GM12873 (cell line): ENCODE measurements at regions not wholly inside any gene's neighbourhood (a gene's known extent, or its start where the extent isn't known, plus 50 kb on each side); places are given as distances from the start of the nearest gene placed in this dataset.

ENCODE experiments used
- TF ChIP-seq, protein P1 (sequence below): IDR thresholded peaks from 2 replicates; pipeline ENCODE4 v1.5.1; 2012; ENCODE audit warnings: low read depth, mild to moderate bottlenecking, moderate library complexity, low read length, control low read depth; ENCODE audit not compliant: insufficient read depth; ENCODE audit errors: missing control alignments

DNA sequence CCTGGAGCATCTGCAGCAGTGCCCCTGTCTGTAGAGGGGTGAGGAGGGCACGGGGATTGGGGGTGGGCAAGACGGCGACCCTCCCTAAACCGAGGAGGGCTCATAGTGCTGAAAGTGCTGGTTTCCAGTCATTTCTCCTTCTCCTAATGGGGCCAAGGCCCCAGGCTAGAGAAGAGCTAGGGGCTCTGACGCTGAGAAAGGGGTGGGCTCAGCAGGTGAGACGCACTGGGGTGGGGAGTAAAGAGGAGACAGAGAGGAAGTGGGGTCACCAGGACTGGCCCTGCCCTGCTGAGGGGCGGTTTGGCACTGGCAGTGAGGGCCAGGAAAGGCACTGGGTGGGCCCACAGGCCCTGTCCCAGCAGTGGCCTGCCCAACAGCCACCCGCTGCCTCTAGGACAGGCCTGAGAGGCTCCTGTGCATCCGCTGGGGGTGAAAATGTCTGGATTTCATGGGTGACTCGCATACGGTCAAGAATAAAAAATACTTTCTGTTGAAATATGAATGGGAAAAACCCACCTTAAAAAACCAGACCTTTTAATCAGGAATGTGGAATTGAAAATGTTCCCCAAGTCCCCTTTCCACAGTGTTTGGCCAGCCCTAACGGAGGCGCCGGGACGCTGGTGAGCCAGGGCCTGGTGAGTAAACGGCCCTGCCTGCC lies 122.4 kb upstream of the SMURF2 start:
- TF ChIP-seq, protein P1, sequence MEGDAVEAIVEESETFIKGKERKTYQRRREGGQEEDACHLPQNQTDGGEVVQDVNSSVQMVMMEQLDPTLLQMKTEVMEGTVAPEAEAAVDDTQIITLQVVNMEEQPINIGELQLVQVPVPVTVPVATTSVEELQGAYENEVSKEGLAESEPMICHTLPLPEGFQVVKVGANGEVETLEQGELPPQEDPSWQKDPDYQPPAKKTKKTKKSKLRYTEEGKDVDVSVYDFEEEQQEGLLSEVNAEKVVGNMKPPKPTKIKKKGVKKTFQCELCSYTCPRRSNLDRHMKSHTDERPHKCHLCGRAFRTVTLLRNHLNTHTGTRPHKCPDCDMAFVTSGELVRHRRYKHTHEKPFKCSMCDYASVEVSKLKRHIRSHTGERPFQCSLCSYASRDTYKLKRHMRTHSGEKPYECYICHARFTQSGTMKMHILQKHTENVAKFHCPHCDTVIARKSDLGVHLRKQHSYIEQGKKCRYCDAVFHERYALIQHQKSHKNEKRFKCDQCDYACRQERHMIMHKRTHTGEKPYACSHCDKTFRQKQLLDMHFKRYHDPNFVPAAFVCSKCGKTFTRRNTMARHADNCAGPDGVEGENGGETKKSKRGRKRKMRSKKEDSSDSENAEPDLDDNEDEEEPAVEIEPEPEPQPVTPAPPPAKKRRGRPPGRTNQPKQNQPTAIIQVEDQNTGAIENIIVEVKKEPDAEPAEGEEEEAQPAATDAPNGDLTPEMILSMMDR: no peak

DNA sequence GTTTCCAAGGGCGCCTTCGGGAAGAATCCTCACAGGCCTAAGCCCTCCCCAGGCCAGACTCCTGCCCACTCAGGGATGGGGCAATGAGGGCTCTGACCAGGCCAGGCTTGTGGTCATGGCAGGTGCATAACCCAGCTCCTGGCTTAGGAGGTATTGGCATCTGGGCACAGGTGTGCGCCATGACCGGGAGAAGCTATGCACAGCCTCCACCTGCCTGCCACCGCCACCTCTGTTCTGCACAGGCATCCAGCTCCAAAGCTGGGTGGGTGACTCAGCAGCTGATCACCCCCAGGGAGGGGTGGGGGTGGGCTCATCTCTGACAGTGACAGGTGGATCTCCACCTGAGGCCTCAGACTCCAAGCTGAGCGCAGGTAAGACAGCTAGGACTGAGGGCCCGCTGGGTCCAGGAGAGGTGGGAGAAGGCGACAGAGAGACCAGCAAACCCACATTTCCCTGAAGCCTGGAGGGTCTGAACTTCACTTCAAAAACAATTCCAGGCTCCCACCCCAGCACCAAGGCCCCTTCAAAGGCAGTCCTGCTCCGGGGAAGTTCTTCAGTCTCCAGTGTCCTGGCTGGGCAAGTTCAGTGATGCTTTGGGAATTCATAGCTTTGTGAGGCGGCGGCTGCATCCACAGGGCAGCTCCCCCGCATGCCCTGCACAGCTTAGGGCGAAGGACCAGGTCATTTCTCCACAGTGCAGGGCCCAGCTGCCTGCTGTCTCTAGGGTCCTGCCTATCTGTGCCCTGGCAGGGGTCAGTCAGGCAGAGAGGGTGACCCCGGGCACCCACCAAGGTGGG lies 121.6 kb upstream of the SMURF2 start:
- TF ChIP-seq, protein P1: no peak

DNA sequence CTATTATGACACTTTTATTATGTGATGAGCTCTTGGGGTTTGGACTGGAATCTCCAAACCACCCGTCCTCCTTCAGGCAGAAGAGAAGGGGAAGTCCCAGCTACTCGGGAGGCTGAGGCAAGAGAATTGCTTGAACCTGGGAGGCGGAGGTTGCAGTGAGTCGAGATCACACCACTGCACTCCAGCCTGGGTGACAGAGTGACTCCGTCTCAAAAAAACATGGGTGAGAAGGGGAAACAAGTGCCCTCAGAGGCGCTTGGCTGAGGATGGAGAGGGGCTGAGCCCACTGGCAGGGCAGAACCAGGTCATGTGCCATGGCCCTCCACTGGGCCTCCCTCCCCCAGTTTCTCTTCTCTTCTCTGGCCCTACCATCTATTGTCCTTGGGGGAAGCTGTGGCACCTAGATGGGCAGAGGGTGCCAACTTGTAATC lies 120.9 kb upstream of the SMURF2 start:
- TF ChIP-seq, protein P1: no peak

- TF ChIP-seq, protein P1: no peak
Observed at GRCh38 chr17:64781810-64782555, 119.9 kb upstream of the SMURF2 start.

DNA sequence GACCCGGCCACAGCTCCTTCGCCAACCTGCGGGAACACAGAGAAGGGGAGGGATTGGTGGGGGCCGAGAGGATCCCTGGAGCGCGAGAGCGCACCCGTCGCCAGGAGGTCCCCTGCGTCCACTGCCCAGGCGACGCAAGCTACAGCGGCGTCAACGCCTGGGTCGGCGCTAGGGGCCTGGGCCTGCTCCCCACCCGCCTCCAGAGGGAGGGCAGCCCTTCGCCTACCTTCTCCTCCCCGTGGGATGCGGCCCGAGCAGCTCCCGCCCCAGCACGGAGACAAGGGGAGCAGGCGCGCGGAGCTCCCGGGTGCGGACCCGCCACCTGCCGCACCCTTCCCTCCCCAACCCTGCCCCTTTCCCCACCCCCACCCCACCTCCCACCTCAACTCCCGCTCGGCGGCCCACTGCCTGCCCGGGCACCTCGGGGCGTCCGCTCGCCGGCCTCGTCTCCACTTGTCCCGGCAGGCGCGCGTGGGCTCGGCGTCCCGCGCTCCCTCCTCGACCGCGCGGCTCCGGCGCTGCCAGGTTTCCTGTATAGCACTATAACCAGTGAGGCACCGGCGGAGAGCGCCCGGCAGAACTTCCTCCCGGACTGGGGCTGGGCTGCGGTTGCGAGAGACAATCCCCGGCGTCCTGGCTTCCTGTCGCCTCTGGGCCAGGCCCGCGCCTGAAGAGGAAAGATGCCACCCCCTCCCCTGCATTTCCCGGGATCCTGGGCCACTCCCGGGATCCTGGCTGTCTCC lies 119.1 kb upstream of the SMURF2 start:
- TF ChIP-seq, protein P1: no peak

DNA sequence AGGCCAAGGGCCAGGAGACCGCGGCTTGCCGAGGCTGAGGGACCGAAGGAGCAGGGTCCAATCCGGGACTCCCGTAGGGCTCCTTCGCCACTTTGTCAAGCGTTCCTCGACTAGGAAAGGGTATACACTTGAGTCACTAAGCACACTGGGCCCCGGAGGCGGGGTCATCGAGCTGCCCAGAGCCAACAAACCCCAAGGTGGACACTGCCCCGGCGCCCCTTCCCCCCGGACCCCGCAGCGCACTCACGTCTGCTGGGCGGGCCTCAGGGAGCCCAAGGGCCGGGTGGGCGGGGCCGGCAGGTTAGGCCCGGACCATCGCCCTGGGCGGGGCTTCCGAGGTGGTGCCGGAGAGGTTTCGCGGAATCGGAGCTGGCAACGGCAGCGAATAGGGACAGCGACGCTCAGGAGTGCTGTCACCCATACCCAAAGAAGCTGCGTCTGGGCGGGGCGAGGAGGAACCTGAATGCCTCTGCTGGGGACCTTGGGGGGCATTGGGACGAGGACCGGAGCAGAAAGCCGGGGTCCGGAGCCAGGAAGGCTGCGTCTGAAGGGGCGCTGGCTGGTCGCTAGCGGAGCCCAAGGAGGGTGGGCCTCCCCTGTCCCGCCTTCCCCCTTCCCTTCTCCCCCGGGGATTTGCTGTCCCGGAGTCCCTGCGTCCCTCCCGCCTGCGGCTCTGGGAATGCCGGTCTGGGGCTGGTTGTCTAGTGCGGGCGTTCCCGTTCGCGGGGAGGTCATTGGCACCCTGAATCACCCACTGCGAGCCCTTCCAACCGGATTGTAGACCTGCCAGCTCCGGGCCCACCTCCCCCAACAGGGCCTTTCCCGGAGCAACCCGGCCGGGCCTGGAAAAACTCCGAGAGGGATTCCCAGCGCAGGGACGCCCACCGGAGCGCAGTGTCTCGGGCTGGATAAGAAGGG lies 118.2 kb upstream of the SMURF2 start:
- TF ChIP-seq, protein P1: no peak
